ENCODE measurements at regions not wholly inside any gene's neighbourhood (a gene's known extent, or its start where the extent isn't known, plus 50 kb on each side); places are given as distances from the start of the nearest gene placed in this dataset.

GRCh38 chr2:234195516-234195915 lies 145.0 kb downstream of the SPP2 start:
- DNase-seq (ENCODE audit: low read depth, low spot score) (no peak), FAIRE-seq (no peak)
- Histone ChIP-seq H3K9me1 (replicated peaks; ENCODE audit: control insufficient read depth, extremely low read depth, insufficient read depth, low read length) (no peaks in the 10 kb centered on the region), H3K4me2 (ENCODE audit: insufficient read depth, low read length) (no peak overlapping the region), H3K9ac (replicated peaks; ENCODE audit: extremely low read depth, insufficient read depth, low read length) (no peak overlapping the region), H3K79me2 (ENCODE audit: control insufficient read depth, insufficient read depth, low read length) (no peaks in the 10 kb centered on the region), H3K27me3 (ENCODE audit: control insufficient read depth in 2 of 2, insufficient read depth in 2 of 2, low read length in 2 of 2) (peaks cover 1 to 3% of the 10 kb centered on the region in 2 experiments), H3K4me3 (replicated peaks in 1 of 3; ENCODE audit: insufficient read depth in 1 of 3, low read depth in 1 of 3, low read length in 3 of 3) (no peak overlapping the region), H3K36me3 (ENCODE audit: control insufficient read depth in 2 of 2, extremely low read depth in 1 of 2, insufficient read depth in 2 of 2, low read length in 2 of 2) (no peaks in the 10 kb centered on the region), H3K27ac (ENCODE audit: insufficient read depth, low read depth, low read length) (no peak overlapping the region), H2AFZ (ENCODE audit: low read depth, low read length) (no peak overlapping the region), H3K9me3 (replicated peaks; ENCODE audit: control insufficient read depth, insufficient read depth, low read length) (no peaks in the 10 kb centered on the region), H4K20me1 (replicated peaks; ENCODE audit: control insufficient read depth, extremely low read depth, insufficient read depth, low read length) (no peaks in the 10 kb centered on the region), H3K4me1 (ENCODE audit: control insufficient read depth, extremely low read depth, insufficient read depth, low read length) (no peaks in the 10 kb centered on the region)
- TF ChIP-seq GATA2 (IDR thresholded peaks at IDR 0.05; ENCODE audit: insufficient read depth, insufficient read length, low read depth, low read length) (no peak), CTCF (IDR thresholded peaks at IDR 0.05; ENCODE audit: extremely low read depth in 1 of 2, insufficient read depth in 1 of 2, low read depth in 1 of 2, low read length in 2 of 2) (no peak), POLR2A (IDR thresholded peaks at IDR 0.05; ENCODE audit: low read depth, low read length) (no peak), JUN (IDR thresholded peaks at IDR 0.05; ENCODE audit: borderline replicate concordance, insufficient read depth, insufficient read length, low read depth) (no peak), EZH2 (IDR thresholded peaks at IDR 0.05; ENCODE audit: borderline replicate concordance, low read depth, low read length, severe bottlenecking) (no peak), MAX (IDR thresholded peaks at IDR 0.05; ENCODE audit: insufficient read depth, insufficient read length) (no peak), FOS (IDR thresholded peaks at IDR 0.05; ENCODE audit: borderline replicate concordance, insufficient read depth, low read length) (no peak), MYC (IDR thresholded peaks at IDR 0.05; ENCODE audit: low read depth, low read length) (no peak), POLR2AphosphoS5 (IDR thresholded peaks at IDR 0.05; ENCODE audit: insufficient read depth, low read depth, low read length) (no peak)
- dilution Hi-C loops (cut with MboI; ENCODE audit: extremely low pct_ligation_motif_present, low sequenced_read_pairs) (no loop called here), intact Hi-C loops (cut with micrococcal nuclease) (no loop called here)
- BruUV-seq (replicated peaks) = no TSS peak
- POLR2A ChIA-PET = no interaction called here
- CTCF ChIA-PET = no interaction called here
